Breast epithelium (tissue), 4 donors: ENCODE measurements at regions not wholly inside any gene's neighbourhood (a gene's known extent, or its start where the extent isn't known, plus 50 kb on each side); places are given as distances from the start of the nearest gene placed in this dataset.

ENCODE experiments used
- DNase-seq, 2 donors: peaks; one replicate each; pipeline ENCODE4 v3.0.0-alpha.2; 2019; ENCODE audit warnings: low spot score in 2 of 2
- H3K27ac ChIP-seq, 2 donors: fragments of 200-600 bp; sonication (generic) in 1 of 2; one replicate each; pipeline ENCODE4 v1.5.1; 2016 to 2019; ENCODE audit warnings: mild to moderate bottlenecking in 1 of 2
- H3K27me3 ChIP-seq, 2 donors: fragments of 200-600 bp; sonication (generic) in 1 of 2; one replicate each; pipeline versions ENCODE4 v1.5.1 to v1.6.0; 2017 to 2019; ENCODE audit warnings: control low read depth in 1 of 2, mild to moderate bottlenecking in 1 of 2
- H3K36me3 ChIP-seq: fragments of 200-600 bp; one replicate; pipeline ENCODE4 v1.5.1; 2019
- H3K4me1 ChIP-seq, 2 donors: fragments of 200-600 bp; sonication (generic); one replicate each; pipeline ENCODE4 v1.5.1; 2016 to 2019; ENCODE audit warnings: control low read depth in 1 of 2
- H3K4me3 ChIP-seq, 3 donors: fragments of 200-600 bp; sonication (generic); 1 replicate in 2 of 3; 2 replicates in 1 of 3; pipeline ENCODE4 v1.5.1; 2016 to 2019; ENCODE audit warnings: mild to moderate bottlenecking in 3 of 3, moderate library complexity in 2 of 3
- H3K9me3 ChIP-seq, 2 donors: fragments of 200-600 bp; sonication (generic) in 1 of 2; one replicate each; pipeline ENCODE4 v1.5.1; 2016 to 2019; ENCODE audit warnings: control low read depth in 1 of 2
- POLR2A ChIP-seq: fragments of 450-650 bp; IDR thresholded peaks from one replicate; pipeline ENCODE4 v1.6.1; 2016; ENCODE audit warnings: antibody characterized with exemption, mild to moderate bottlenecking, moderate library complexity
- POLR2AphosphoS5 ChIP-seq, 3 donors: sonication (generic); formaldehyde crosslinking; IDR thresholded peaks; one replicate each; pipeline ENCODE4 v1.6.1; 2017; ENCODE audit warnings: antibody characterized with exemption in 3 of 3
- intact Hi-C: fragments of 100-400 bp; cut with DNase I; formaldehyde crosslinking; loops from one replicate; pipeline ENCODE4 v1.15.1; 2023; ENCODE audit warnings: low total_unique reads
- TF ChIP-seq, protein P1 (sequence below), 3 donors: fragments of 450-650 bp; IDR thresholded peaks; one replicate each; pipeline ENCODE4 v1.5.1; 2016 to 2017; ENCODE audit warnings: antibody characterized with exemption in 3 of 3, mild to moderate bottlenecking in 3 of 3, moderate library complexity in 3 of 3

- Histone ChIP-seq H3K36me3 (no peaks in the 10 kb centered on the region), H3K9me3 (peaks cover 0 to 2% of the 10 kb centered on the region in 2 donors), H3K27ac (no peak overlapping the region), H3K4me1 (no peaks in the 10 kb centered on the region), H3K4me3 (no peak overlapping the region), H3K27me3 (no peaks in the 10 kb centered on the region)
- intact Hi-C loops: no loop called here
- TF ChIP-seq, protein P1, sequence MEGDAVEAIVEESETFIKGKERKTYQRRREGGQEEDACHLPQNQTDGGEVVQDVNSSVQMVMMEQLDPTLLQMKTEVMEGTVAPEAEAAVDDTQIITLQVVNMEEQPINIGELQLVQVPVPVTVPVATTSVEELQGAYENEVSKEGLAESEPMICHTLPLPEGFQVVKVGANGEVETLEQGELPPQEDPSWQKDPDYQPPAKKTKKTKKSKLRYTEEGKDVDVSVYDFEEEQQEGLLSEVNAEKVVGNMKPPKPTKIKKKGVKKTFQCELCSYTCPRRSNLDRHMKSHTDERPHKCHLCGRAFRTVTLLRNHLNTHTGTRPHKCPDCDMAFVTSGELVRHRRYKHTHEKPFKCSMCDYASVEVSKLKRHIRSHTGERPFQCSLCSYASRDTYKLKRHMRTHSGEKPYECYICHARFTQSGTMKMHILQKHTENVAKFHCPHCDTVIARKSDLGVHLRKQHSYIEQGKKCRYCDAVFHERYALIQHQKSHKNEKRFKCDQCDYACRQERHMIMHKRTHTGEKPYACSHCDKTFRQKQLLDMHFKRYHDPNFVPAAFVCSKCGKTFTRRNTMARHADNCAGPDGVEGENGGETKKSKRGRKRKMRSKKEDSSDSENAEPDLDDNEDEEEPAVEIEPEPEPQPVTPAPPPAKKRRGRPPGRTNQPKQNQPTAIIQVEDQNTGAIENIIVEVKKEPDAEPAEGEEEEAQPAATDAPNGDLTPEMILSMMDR (IDR thresholded peaks at IDR 0.05): no peak
- DNase-seq: no peak
These were observed 1277.4 kb upstream of the TMEM132C start for GRCh38 chr12:126989532-126989931.

DNA sequence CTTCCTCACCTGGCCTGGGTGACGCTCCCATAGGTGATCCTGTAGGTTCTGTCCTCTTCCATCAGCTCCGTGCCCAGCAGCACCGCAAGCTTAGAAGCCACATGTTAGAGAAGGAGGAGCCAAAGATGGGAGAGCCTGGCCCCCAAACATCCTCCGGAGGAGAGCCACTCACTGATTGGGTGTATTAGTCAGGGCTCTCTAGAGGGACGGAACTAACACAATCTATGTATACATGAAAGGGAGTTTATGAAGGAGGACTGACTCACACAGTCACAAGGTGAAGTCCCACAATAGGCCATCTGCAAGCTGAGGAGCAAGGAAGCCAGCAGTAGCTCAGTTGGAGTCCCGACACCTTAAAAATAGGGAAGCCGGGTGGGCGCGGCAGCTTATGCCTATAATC lies 1273.1 kb upstream of the TMEM132C start:
- intact Hi-C loops: no loop called here
- TF ChIP-seq POLR2A (no peak), POLR2AphosphoS5 (IDR thresholded peaks at IDR 0.05) (no peak)
- TF ChIP-seq, protein P1 (IDR thresholded peaks at IDR 0.05): no peak

GRCh38 chr12:126994599-126994998 lies 1272.4 kb upstream of the TMEM132C start:
- Histone ChIP-seq H3K4me3 (no peak overlapping the region), H3K27me3 (no peaks in the 10 kb centered on the region)
- no peak for DNase-seq

More for the DNA sequence above, 1273.1 kb upstream of the TMEM132C start:
- Histone ChIP-seq H3K4me3 (no peak overlapping the region), H3K27me3 (no peaks in the 10 kb centered on the region), H3K9me3 (no peaks in the 10 kb centered on the region), H3K4me1 (no peaks in the 10 kb centered on the region), H3K27ac (no peak overlapping the region), H3K36me3 (no peaks in the 10 kb centered on the region)
- DNase-seq: no peak

DNA sequence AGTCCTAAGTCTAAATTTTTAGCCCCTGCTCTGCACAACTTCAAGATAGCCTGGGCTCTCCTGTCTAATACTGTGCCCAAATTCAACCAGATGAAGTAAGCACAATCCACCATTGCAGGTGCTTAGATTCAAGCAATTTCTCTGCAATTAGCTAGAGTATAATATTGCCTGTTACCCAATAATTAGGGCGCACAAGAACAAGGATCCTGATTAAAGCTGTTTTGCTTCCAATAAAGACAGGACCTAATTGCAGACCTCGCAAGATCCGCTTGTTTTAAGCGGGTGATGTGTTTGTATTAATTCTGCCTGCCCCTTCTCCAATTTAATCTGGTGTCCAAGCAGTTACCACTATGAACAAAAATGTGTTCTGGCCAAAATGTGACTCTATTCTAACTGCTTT lies 1268.9 kb upstream of the TMEM132C start:
- no peaks in the 10 kb centered on the region for H3K9me3 ChIP-seq
- H3K27me3 ChIP-seq: no peaks in the 10 kb centered on the region
- TF ChIP-seq, protein P1 (IDR thresholded peaks at IDR 0.05): no peak
- TF ChIP-seq POLR2A (no peak), POLR2AphosphoS5 (IDR thresholded peaks at IDR 0.05) (no peak)
- no peaks in the 10 kb centered on the region for H3K36me3 ChIP-seq
- no peaks in the 10 kb centered on the region for H3K4me1 ChIP-seq
- no peak overlapping the region for H3K4me3 ChIP-seq
- no peak for DNase-seq
- intact Hi-C loops: no loop called here
- H3K27ac ChIP-seq: no peak overlapping the region

More at GRCh38 chr12:126994599-126994998, 1272.4 kb upstream of the TMEM132C start:
- Histone ChIP-seq H3K27ac (no peak overlapping the region), H3K36me3 (no peaks in the 10 kb centered on the region), H3K9me3 (no peaks in the 10 kb centered on the region), H3K4me1 (no peaks in the 10 kb centered on the region)
- TF ChIP-seq, protein P1 (IDR thresholded peaks at IDR 0.05): no peak
- TF ChIP-seq POLR2A (no peak), POLR2AphosphoS5 (IDR thresholded peaks at IDR 0.05) (no peak)
- intact Hi-C loops: no loop called here

DNA sequence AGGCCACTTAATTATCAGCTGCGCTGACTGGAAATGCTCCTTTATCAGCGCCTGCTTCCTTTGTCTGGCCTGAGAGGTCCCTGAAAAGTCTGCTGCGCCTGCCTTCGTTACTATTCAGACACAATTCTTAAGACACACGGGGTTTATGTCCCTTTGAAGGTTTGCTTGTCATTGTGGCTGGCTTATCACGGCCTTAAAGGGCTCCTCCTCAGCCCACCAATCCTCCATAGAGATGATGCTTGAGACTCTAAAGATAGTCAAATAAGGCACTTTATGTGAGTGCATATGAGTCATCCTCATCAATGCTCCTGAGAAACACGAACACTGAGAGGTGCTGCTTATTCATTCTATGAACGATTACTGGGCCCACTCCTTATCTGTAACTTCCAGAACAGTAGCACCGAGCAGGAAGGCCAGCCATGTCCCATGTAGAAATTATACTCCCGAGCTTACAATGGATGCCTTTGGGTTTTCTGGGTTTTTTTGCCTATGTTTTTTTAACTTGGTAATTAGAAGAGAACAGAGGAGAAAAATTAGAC lies 1268.2 kb upstream of the TMEM132C start:
- Histone ChIP-seq H3K4me1 (no peaks in the 10 kb centered on the region), H3K36me3 (no peaks in the 10 kb centered on the region), H3K27ac (no peak overlapping the region), H3K9me3 (no peaks in the 10 kb centered on the region), H3K27me3 (no peaks in the 10 kb centered on the region), H3K4me3 (no peak overlapping the region)
- DNase-seq: no peak
- intact Hi-C loops: no loop called here
- TF ChIP-seq POLR2AphosphoS5 (IDR thresholded peaks at IDR 0.05) (no peak), POLR2A (no peak)
- TF ChIP-seq, protein P1 (IDR thresholded peaks at IDR 0.05): no peak
